IPS DF 19.7 (cell line): ENCODE measurements at regions not wholly inside any gene's neighbourhood (a gene's known extent, or its start where the extent isn't known, plus 50 kb on each side); places are given as distances from the start of the nearest gene placed in this dataset.
"Not testable (repeated sequence)": the region's sequence is repeated elsewhere in the genome, so short reads cannot be mapped to it uniquely, and the experiment has no call there.

ENCODE experiments used
- DNase-seq: peaks from one replicate; pipeline ENCODE4 v3.0.0-alpha.2; 2013; ENCODE audit warnings: low read depth, low spot score

- DNase-seq: no peak
Measured at GRCh38 chr3:80618295-80619256, 850.8 kb upstream of the ROBO1 start.

GRCh38 chr3:80612366-80612765, 844.6 kb upstream of the ROBO1 start:
- no peak for DNase-seq

GRCh38 chr3:80608072-80608471, 840.3 kb upstream of the ROBO1 start:
- DNase-seq: not testable (repeated sequence)

GRCh38 chr3:80606073-80606472, 838.3 kb upstream of the ROBO1 start:
- DNase-seq: no peak

- no peak for DNase-seq
Measured at GRCh38 chr3:80601479-80601878, 833.7 kb upstream of the ROBO1 start.

GRCh38 chr3:80592792-80593191, 825.0 kb upstream of the ROBO1 start:
- no peak for DNase-seq

- no peak for DNase-seq
Measured at GRCh38 chr3:80586338-80586737, 818.5 kb upstream of the ROBO1 start.

- DNase-seq: no peak
Measured at GRCh38 chr3:80580146-80580545, 812.3 kb upstream of the ROBO1 start.

- DNase-seq: no peak
Measured at GRCh38 chr3:80564391-80564790, 796.6 kb upstream of the ROBO1 start.

DNA sequence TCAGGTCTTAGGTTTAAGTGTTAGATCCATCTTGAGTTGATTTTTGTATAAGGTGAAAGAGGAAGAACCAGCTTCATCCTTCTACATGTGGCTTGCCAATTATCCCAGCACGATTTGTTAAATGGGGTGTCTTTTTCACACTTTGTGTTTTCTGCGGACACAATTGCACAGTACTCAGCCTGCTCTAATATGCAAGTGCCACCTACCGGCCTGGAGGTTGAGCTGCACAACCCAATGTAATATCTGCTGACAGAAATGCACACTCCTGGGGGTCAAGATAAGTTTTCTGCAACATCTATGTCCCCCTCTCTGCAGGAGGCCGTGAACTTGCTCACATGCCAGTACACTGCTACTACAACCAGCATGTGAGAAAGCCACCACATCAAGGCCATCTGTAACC, 791.9 kb upstream of the ROBO1 start:
- no peak for DNase-seq

- no peak for DNase-seq
Measured at GRCh38 chr3:80556763-80557162, 789.0 kb upstream of the ROBO1 start.

GRCh38 chr3:80554304-80554703, 786.5 kb upstream of the ROBO1 start:
- DNase-seq: no peak

DNA sequence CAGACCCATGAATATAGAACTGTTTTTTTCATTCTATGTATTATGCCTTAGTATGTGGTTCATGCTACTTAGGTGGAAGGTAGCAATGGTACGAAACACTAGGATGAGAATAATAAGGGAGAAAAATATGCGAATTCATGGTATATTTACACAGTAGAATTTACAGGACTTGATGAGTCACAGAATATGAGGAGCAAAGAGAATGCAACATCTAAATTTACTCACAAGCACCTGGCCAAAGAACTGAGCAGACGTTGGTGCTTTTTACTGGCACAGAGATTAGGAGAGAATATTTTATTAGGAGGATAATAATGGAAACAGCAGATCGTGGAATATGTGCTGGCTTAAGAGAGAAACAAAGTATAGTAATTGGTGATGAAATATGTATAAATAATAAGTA, 785.4 kb upstream of the ROBO1 start:
- no peak for DNase-seq

GRCh38 chr3:80550174-80550573, 782.4 kb upstream of the ROBO1 start:
- DNase-seq: no peak

DNA sequence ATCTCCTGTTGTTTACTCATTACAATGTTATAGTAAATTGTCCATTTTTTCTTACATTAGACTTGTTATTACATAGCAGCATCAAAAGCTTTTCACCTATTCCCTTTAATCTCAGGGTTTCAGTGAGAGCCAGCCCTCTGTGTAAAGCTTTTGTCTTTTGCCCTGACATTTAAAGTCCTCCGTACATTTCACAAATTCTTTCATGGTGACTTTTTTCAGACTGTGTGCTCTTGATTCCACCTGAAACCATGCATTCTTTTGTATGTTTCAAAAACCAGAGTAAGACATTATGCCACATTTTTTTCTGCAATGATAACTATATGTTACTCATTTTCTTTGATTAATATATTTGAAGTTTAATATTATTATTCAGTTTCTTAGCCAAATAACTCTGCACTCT, 781.4 kb upstream of the ROBO1 start:
- DNase-seq: no peak

GRCh38 chr3:80543154-80543553, 775.4 kb upstream of the ROBO1 start:
- DNase-seq: no peak

- DNase-seq: no peak
Measured at GRCh38 chr3:80542456-80542855, 774.7 kb upstream of the ROBO1 start.

DNA sequence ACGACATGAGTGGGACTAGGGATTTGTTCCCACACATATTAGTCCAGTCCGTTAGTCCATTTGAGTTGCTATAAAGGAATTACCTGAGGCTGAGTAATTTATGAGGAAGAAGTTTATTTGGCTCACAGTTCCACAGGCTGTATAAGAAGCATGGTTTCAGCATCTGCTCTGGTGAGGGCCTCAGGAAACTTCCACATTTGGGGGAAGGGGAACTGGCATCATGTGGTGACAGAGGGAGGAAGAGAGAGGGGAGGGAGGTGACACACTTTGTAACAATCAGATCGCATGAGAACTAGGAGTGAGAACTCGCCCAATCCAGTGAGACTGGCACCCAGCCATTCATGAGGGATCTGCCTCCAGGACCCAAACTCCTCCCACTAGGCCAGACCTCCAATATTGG, 769.9 kb upstream of the ROBO1 start:
- no peak for DNase-seq

DNA sequence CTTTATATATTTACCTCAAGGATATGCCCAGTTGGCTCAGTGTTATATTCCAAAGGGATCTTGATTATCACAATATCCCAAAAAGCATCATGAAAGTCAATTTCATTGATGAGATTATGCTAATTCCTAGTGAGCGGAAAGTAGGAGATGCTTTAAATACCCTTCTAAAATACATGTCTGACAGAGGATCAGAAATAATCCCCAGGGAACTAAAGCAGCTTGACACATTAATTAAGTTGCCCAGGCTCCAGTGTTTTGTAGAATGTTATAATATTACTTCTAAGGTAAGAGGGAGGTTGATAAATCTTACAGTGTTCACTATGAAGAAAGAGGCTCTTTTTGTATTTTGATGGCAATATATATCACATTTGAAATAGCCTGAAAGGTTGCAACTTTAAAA, 767.5 kb upstream of the ROBO1 start:
- DNase-seq: no peak

- DNase-seq: no peak
Measured at GRCh38 chr3:80533553-80533952, 765.8 kb upstream of the ROBO1 start.

GRCh38 chr3:80526153-80526552, 758.4 kb upstream of the ROBO1 start:
- no peak for DNase-seq

DNA sequence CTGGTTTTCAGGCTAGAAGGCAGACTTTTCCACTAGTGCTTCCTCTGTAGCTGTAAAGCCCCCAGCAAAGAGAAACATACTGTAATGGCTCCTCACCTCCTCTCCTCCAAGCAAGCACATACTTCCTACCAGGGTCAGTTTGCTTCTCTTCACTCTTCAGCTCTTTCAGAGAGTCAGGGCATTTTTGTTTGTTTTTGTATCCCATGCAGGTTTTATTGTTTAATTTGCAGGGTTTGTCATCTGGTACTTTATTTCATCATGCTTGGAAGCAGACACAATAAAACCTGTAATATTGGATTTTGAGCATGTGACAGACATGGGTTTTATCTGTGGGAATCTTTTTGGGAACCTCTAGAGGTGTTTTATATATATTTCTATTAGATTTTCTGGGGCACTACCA, 753.3 kb upstream of the ROBO1 start:
- DNase-seq: no peak

DNA sequence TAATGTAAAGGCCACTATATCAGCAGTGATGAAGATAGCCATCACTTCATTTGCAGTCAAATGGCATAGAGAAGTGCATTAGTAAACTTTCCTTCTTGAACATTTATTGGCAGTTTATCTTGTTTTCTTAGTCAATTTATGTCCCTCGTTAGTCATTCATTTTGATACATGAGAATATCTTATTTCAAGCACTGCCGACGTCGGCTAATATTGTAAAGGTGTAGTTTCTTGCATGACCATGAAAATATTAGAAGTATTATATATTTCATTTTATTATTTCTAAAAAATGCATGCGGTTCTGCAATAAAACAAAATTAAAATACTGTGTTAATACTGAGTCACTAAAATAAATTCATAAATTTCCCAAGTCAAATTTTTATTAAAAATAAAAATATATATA, 751.6 kb upstream of the ROBO1 start:
- DNase-seq: no peak

DNA sequence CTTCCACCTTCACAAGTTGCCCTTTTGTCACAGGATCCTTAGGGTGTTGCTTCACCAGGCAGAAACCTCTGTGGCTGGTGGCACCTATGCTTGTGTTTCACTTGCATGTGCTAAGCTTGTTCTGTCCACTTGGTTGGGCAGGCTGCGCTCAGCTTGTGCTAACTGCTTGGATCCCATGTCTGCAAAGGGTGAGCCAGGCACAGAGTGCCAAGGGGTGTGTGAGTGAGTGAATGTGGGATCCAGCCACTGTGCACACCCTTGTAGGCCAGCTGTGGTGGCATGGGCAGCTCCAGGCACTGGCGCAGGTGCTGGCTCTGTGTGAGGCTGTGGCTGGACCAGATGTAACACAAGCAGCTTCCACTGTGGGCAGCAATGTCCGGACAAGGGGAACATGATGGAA, 728.7 kb upstream of the ROBO1 start:
- DNase-seq: no peak
